NCI-H446 treated with DMSO at 0.1 percent for 48 hours (cell line): ENCODE measurements at regions not wholly inside any gene's neighbourhood (a gene's known extent, or its start where the extent isn't known, plus 50 kb on each side); places are given as distances from the start of the nearest gene placed in this dataset.

ENCODE experiments used
- DNase-seq: peaks from one replicate; lab custom pipeline; 2025; lab: John Stamatoyannopoulos, UW

- no peak for DNase-seq
These were observed 571.8 kb downstream of the QKI start for GRCh38 chr6:163986313-163986712.

GRCh38 chr6:163985710-163986109 lies 571.2 kb downstream of the QKI start:
- DNase-seq = no peak

GRCh38 chr6:163985040-163985439 lies 570.5 kb downstream of the QKI start:
- no peak for DNase-seq

GRCh38 chr6:163984124-163984936 lies 569.8 kb downstream of the QKI start:
- no peak for DNase-seq

- DNase-seq = no peak
These were observed 569.2 kb downstream of the QKI start for GRCh38 chr6:163983679-163984078.

- no peak for DNase-seq
These were observed 559.8 kb downstream of the QKI start for GRCh38 chr6:163974322-163974721.

- DNase-seq = no peak
These were observed 557.6 kb downstream of the QKI start for GRCh38 chr6:163971841-163972838.

- no peak for DNase-seq
These were observed 556.5 kb downstream of the QKI start for GRCh38 chr6:163970846-163971564.

GRCh38 chr6:163965426-163966348 lies 551.2 kb downstream of the QKI start:
- DNase-seq = no peak

- DNase-seq = no peak
These were observed 550.3 kb downstream of the QKI start for GRCh38 chr6:163964789-163965188.

GRCh38 chr6:163963205-163964120 lies 548.9 kb downstream of the QKI start:
- no peak for DNase-seq

- no peak for DNase-seq
These were observed 548.2 kb downstream of the QKI start for GRCh38 chr6:163962627-163963117.

- DNase-seq = no peak
These were observed 545.6 kb downstream of the QKI start for GRCh38 chr6:163960128-163960527.

- no peak for DNase-seq
These were observed 544.1 kb downstream of the QKI start for GRCh38 chr6:163958646-163959045.

GRCh38 chr6:163956571-163957407 lies 542.3 kb downstream of the QKI start:
- DNase-seq = peak; percentile 9

- DNase-seq = no peak
These were observed 541.2 kb downstream of the QKI start for GRCh38 chr6:163955756-163956155.

GRCh38 chr6:163955096-163955495 lies 540.6 kb downstream of the QKI start:
- DNase-seq = no peak

GRCh38 chr6:163954088-163954775 lies 539.7 kb downstream of the QKI start:
- DNase-seq = no peak
